GM12891 (cell line): ENCODE measurements at regions not wholly inside any gene's neighbourhood (a gene's known extent, or its start where the extent isn't known, plus 50 kb on each side); places are given as distances from the start of the nearest gene placed in this dataset.

Source experiments
- PAX5 ChIP-seq: IDR thresholded peaks from 2 replicates; pipeline ENCODE4 v1.6.1; 2011; ENCODE audit warnings: low read length, moderate library complexity, mild to moderate bottlenecking; ENCODE audit not compliant: insufficient read depth, severe bottlenecking
- POLR2A ChIP-seq: IDR thresholded peaks from 2 replicates; pipeline ENCODE4 v1.6.1; 2011; ENCODE audit warnings: low read depth, low read length, control low read depth
- POLR2AphosphoS5 ChIP-seq: IDR thresholded peaks from 2 replicates; pipeline ENCODE4 v1.6.1; 2011; ENCODE audit warnings: low read depth, low read length, control low read depth
- POU2F2 ChIP-seq: IDR thresholded peaks from 2 replicates; pipeline ENCODE4 v1.6.1; 2011; ENCODE audit warnings: low read depth, mild to moderate bottlenecking, control low read depth, low read length, moderate library complexity
- SPI1 ChIP-seq: IDR thresholded peaks from 2 replicates; pipeline ENCODE4 v1.6.1; 2011; ENCODE audit warnings: low read depth, low read length, control low read depth
- TAF1 ChIP-seq: IDR thresholded peaks from 2 replicates; pipeline ENCODE4 v1.6.1; 2011; ENCODE audit warnings: low read depth, low read length, control low read depth

DNA sequence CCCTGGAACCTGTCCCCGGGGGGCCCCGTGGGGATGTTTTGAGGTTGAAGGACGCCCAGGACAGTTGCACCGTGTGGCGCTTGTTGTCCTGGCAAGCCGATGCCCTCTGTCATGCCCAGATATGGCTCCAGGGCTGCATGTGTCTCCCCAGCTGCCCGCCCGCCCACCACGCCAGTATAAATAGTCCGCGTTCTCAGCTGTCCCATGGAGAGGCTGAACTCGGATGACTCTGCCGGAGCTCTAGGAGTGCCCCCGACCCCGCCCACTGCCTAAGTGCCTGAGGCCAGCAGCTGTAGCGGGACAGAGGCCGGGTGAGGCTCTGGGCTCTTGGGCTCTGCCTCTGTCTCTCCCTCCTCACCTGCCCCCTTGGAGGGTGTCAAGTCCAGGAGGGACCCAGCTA, 83.0 kb upstream of the GATA5 start:
- TF ChIP-seq POLR2A: no peak
- TF ChIP-seq TAF1: no peak
- TF ChIP-seq POLR2AphosphoS5: no peak
- TF ChIP-seq SPI1: no peak
- TF ChIP-seq PAX5: no peak
- no peak for TF ChIP-seq POU2F2
